Smooth muscle cell (in vitro differentiated cells): ENCODE measurements at regions not wholly inside any gene's neighbourhood (a gene's known extent, or its start where the extent isn't known, plus 50 kb on each side); places are given as distances from the start of the nearest gene placed in this dataset.

Source experiments
- DNase-seq: peaks from one replicate; lab custom pipeline; 2025; ENCODE audit not compliant: unreplicated experiment; lab: John Stamatoyannopoulos, UW
- H2AFZ ChIP-seq: fragments of 200-600 bp; sonication (generic); 2 replicates; pipeline ENCODE4 v1.6.0; 2016; ENCODE audit warnings: antibody characterized with exemption, low read depth, mild to moderate bottlenecking
- H3F3A ChIP-seq: fragments of 200-600 bp; sonication (generic); 2 replicates; pipeline ENCODE4 v1.6.0; 2017; ENCODE audit warnings: antibody characterized with exemption, low read depth
- H3K27ac ChIP-seq: fragments of 200-600 bp; sonication (generic); 2 replicates; pipeline ENCODE4 v1.5.1; 2016; ENCODE audit warnings: low read depth, mild to moderate bottlenecking
- H3K27me3 ChIP-seq: fragments of 200-600 bp; sonication (generic); 2 replicates; pipeline ENCODE4 v1.6.1; 2016; ENCODE audit warnings: low read depth, mild to moderate bottlenecking
- H3K36me3 ChIP-seq: fragments of 200-600 bp; sonication (generic); 2 replicates; pipeline ENCODE4 v1.5.1; 2016; ENCODE audit warnings: low read depth
- H3K4me1 ChIP-seq: fragments of 200-600 bp; sonication (generic); 2 replicates; pipeline ENCODE4 v1.5.1; 2016; ENCODE audit warnings: low read depth
- H3K4me2 ChIP-seq: fragments of 200-600 bp; sonication (generic); 2 replicates; pipeline ENCODE4 v1.6.0; 2016; ENCODE audit warnings: mild to moderate bottlenecking
- H3K4me3 ChIP-seq: fragments of 200-600 bp; sonication (generic); 2 replicates; pipeline ENCODE4 v1.5.1; 2016; ENCODE audit warnings: mild to moderate bottlenecking
- H3K79me2 ChIP-seq: fragments of 200-600 bp; sonication (generic); 2 replicates; pipeline ENCODE4 v1.6.0; 2016; ENCODE audit warnings: low read depth, mild to moderate bottlenecking
- H3K9ac ChIP-seq: fragments of 200-600 bp; sonication (generic); 2 replicates; pipeline ENCODE4 v1.6.0; 2016; ENCODE audit warnings: low read depth
- H3K9me3 ChIP-seq: fragments of 200-600 bp; sonication (generic); replicated peaks from 2 replicates; pipeline ENCODE4 v1.5.1; 2016; ENCODE audit warnings: low read depth
- H4K20me1 ChIP-seq: fragments of 200-600 bp; sonication (generic); 2 replicates; pipeline ENCODE4 v1.6.0; 2016; ENCODE audit warnings: low read depth
- WGBS: methylation state at CpG from one replicate; pipeline ENCODE4 v1.1.7; 2016; ENCODE audit warnings: low lambda C conversion rate; 5-methylcytosine and 5-hydroxymethylcytosine counted together
- TF ChIP-seq, protein P1 (sequence below): fragments of 200-600 bp; sonication (generic); IDR thresholded peaks from 2 replicates; pipeline ENCODE4 v1.5.1; 2017; ENCODE audit warnings: borderline replicate concordance, mild to moderate bottlenecking, antibody characterized with exemption; ENCODE audit not compliant: insufficient read depth, poor library complexity, severe bottlenecking

DNA sequence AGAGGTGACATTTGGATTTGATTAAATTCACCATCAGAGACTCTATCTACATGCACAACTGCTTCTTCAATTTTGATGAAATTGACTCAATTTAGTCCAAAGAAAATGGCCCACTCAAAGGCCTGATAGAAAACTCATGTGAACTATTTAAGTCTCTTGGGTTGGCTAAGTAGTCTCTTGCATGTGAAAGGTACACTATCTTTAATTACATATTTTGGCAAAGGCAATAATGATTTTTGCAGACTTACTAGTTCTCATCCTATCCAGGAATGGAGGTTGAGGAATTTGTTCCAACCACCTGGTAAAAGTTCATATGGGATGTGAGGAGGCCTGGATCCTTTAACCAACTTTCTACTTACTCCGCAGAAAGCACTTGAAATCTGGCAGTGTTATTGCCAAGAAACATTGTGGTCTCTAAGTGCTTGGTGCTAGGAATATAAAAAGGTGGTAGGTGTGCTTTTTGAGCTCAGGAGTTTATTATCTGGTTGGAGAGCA lies 618.6 kb upstream of the MKI67 start:
- no peak overlapping the region for H3K4me2 ChIP-seq
- H3K9me3 ChIP-seq = no peaks in the 10 kb centered on the region
- DNase-seq = no peak
- no peak overlapping the region for H3K4me3 ChIP-seq
- H3K36me3 ChIP-seq = no peaks in the 10 kb centered on the region
- no peaks in the 10 kb centered on the region for H3K4me1 ChIP-seq
- H3K79me2 ChIP-seq = no peaks in the 10 kb centered on the region
- no peak overlapping the region for H3K27ac ChIP-seq
- H4K20me1 ChIP-seq = no peaks in the 10 kb centered on the region
- H3F3A ChIP-seq = no peaks in the 10 kb centered on the region
- TF ChIP-seq, protein P1, sequence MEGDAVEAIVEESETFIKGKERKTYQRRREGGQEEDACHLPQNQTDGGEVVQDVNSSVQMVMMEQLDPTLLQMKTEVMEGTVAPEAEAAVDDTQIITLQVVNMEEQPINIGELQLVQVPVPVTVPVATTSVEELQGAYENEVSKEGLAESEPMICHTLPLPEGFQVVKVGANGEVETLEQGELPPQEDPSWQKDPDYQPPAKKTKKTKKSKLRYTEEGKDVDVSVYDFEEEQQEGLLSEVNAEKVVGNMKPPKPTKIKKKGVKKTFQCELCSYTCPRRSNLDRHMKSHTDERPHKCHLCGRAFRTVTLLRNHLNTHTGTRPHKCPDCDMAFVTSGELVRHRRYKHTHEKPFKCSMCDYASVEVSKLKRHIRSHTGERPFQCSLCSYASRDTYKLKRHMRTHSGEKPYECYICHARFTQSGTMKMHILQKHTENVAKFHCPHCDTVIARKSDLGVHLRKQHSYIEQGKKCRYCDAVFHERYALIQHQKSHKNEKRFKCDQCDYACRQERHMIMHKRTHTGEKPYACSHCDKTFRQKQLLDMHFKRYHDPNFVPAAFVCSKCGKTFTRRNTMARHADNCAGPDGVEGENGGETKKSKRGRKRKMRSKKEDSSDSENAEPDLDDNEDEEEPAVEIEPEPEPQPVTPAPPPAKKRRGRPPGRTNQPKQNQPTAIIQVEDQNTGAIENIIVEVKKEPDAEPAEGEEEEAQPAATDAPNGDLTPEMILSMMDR = no peak
- no peak overlapping the region for H3K9ac ChIP-seq
- peaks cover 40% of the 10 kb centered on the region for H3K27me3 ChIP-seq
- WGBS = 100% methylated on average over 1 of the region's 1 CpG
- H2AFZ ChIP-seq = no peak overlapping the region

DNA sequence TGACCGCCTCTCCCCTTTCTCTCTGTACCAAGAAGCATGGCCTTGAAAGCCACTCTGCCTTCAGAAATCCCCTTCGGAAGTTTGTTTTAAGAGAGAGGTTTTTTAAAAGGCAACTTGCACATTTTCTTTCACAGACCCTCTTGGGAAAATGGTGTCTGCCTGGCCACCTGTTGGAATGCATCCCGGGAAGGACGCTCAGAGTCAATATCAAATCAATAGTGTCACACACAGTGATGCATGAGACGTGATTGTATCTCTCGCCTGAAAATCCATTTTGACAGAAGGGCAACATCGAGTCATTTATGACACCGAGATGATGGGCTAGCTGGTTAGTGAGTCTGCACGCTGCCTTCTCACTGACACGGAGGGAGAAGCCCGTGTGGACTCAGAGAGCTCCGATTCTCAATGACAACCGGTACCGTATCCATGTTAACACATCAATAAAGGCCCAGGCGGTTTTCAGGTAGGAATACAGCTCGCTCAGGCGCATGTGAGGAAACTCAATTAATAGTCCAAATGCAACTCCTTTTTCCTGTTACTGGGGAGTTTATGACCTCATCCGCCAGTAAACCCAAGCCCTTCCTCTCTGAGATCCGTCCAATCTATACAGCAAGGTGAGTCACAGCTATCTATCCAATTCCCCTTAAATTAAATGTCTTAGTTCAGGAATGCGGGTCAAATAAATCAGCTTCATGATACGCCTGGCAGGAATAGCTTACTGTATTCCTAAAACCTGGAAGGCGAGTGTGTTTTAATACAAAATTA lies 621.5 kb upstream of the MKI67 start:
- TF ChIP-seq, protein P1 = no peak
- Histone ChIP-seq H2AFZ (no peak overlapping the region), H3K4me3 (no peak overlapping the region), H3K4me1 (no peaks in the 10 kb centered on the region), H3K4me2 (no peak overlapping the region), H4K20me1 (no peaks in the 10 kb centered on the region), H3K79me2 (no peaks in the 10 kb centered on the region), H3F3A (no peaks in the 10 kb centered on the region), H3K9ac (no peak overlapping the region), H3K36me3 (no peaks in the 10 kb centered on the region), H3K9me3 (no peaks in the 10 kb centered on the region), H3K27me3 (peaks cover 27% of the 10 kb centered on the region), H3K27ac (no peak overlapping the region)
- no peak for DNase-seq
- 91% methylated on average over 22 of the region's 22 CpGs for WGBS

DNA sequence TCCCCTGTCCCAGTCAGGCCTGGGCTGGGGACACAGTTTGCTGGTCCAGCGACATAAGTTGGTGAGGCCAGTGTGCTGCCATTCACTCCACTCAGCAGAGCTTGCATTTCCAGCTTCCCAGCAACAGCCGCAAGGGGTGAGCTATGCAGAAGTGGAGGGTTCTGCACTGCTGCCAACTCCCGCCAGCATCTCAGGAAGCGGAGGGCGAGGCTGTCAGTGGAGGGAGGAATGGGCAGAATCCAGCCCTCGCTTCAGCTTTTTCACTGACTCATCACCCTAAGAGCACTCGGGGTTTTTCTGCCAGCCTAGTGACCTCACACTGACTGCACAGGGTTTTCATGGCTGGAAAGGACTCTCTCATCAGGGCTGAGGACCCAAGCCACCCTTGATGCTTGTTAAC lies 625.1 kb upstream of the MKI67 start:
- Histone ChIP-seq H4K20me1 (no peaks in the 10 kb centered on the region), H2AFZ (no peak overlapping the region), H3K4me1 (no peaks in the 10 kb centered on the region), H3K9me3 (no peaks in the 10 kb centered on the region), H3K79me2 (no peaks in the 10 kb centered on the region), H3K9ac (no peak overlapping the region), H3K4me3 (no peak overlapping the region), H3K27me3 (peaks cover 17% of the 10 kb centered on the region), H3K27ac (no peak overlapping the region), H3K36me3 (no peaks in the 10 kb centered on the region), H3K4me2 (no peak overlapping the region), H3F3A (no peaks in the 10 kb centered on the region)
- 69% methylated on average over 7 of the region's 7 CpGs for WGBS
- TF ChIP-seq, protein P1 = no peak
- no peak for DNase-seq

DNA sequence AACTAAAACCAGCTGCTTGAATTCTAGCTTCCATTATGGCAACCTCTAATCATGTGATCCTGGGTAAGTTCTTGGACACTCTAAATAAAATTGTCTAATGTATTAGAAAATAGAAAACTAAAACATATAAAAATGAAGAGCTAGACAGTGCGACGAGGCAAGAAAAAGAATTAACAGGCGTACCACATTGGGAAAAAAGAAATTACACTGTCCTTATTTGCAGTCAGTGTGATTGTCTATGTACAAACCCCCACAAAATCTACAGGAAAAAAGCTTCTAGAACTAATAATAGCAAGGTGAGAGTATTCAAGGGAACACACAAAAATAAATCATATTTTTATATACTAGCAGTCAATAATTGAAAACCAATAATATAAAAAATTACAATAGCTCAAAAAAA lies 625.6 kb upstream of the MKI67 start:
- no peak overlapping the region for H3K9ac ChIP-seq
- no peak overlapping the region for H3K27ac ChIP-seq
- no peaks in the 10 kb centered on the region for H4K20me1 ChIP-seq
- H3K9me3 ChIP-seq = no peaks in the 10 kb centered on the region
- TF ChIP-seq, protein P1 = no peak
- H3K4me1 ChIP-seq = no peaks in the 10 kb centered on the region
- no peak overlapping the region for H3K4me3 ChIP-seq
- H3K36me3 ChIP-seq = no peaks in the 10 kb centered on the region
- no peaks in the 10 kb centered on the region for H3F3A ChIP-seq
- no peak for DNase-seq
- no peaks in the 10 kb centered on the region for H3K79me2 ChIP-seq
- peaks cover 12% of the 10 kb centered on the region for H3K27me3 ChIP-seq
- no peak overlapping the region for H3K4me2 ChIP-seq
- 100% methylated on average over 3 of the region's 3 CpGs for WGBS
- H2AFZ ChIP-seq = no peak overlapping the region
